HG02970 (cell line): ENCODE measurements at regions not wholly inside any gene's neighbourhood (a gene's known extent, or its start where the extent isn't known, plus 50 kb on each side); places are given as distances from the start of the nearest gene placed in this dataset.
A peak's percentile ranks its signal among the peaks of the same experiment; 100 is the strongest.

ENCODE experiments used
- ATAC-seq: cut with Tn5 transposase; IDR thresholded peaks from one replicate; pipeline ENCODE4 v1.9.1; 2021; ENCODE audit warnings: mild to moderate bottlenecking, moderate library complexity, moderate number of reproducible peaks; ENCODE audit not compliant: unreplicated experiment, low FRiP score

GRCh38 chr10:6339891-6340290 is 137.2 kb downstream of the PFKFB3 start:
- ATAC-seq = no peak

DNA sequence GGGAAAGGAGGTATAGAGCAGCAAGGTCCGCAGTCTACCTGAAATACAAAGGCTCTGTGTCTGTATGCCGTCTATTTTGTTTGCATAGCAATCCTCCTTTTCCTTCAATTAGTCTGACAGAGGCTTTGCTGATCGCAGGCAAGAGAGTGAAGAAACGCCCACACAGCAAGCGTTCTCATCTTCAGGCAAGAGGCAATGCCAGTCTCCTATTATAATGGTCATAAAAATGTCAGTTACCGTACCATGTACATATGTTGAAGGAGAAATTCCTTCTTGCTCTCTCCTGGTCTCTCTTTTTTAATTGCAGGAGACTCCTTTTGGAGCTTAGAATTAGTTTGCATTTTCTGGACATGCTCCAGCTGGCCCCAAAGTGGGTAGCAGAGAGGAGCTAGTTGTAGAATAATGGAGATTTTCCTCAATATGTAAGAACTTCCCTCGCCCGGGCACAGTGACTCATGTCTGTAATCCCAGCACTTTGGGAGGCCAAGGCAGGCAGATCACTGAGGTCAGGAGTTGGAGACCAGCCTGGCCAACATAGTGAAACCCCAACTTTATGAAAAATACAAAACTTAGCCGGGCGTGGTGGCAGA is 139.5 kb downstream of the PFKFB3 start:
- no peak for ATAC-seq

DNA sequence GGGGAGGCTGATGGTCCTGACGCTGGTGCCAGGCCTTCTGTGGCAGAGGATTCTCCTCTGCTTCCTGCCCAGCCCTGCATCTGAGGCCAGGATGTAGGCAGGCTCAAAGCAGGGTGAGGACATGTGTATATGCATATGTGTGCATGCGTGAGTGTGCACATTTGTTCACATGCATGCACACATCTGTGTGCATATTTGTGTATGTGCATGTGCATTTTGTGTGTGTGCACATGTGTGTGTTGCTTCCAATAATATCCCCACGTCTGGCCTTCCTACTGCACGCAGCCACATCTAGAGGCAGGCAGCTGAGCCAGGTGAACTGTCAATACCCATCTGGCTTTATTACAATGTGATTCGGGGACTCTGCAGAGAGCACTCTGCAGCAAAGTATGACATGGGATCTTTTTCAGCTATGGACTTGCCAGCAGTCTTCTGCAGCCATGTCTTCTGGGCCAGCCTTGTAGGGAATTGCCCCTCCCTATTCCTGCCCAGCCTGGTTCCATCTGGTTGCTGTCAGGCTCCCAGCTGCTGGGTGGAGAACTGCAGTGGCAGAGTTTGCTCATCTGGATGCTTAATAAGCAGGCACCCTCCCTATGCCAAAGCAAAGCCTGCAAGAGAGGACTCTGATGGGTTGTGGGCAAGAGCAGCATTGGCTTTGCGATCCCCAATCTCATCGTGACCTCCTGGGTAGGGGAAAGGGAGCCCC is 140.7 kb downstream of the PFKFB3 start:
- ATAC-seq = no peak

DNA sequence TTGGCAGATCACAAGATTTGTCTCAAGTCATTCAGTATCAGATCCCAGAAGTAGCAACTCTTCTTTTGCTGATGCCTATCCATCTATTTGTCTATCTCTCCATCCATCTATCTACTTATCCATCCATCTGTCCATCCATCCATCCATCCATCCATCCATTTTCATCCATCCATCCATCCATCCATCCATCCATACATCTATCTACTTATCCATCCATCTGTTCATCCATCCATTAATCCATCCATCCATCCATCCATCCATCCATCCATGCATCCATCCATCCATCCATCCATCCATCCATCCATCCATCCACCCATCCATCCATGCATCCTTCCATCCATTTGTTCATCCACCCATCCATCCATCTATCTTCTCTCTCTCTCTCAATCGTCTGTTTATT is 142.7 kb downstream of the PFKFB3 start:
- no peak for ATAC-seq

DNA sequence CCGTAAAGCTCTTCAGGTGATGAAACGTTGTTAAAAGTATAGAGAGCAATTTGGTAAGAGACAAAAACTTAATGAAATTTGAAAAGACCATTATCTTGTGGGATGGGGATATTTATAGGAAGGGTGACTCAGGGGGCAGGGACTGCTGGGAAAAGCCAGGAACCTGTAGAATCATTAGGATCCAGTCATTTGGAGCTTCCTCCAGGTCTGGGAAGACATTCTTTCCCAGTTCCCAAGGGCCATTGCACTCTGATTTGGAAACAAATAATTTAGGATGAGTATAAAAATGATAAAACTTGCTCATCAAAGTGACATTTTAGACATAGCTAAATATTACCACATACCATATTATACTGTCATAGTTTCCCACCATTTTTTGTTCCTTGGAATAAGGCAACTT is 143.9 kb downstream of the PFKFB3 start:
- ATAC-seq = no peak

GRCh38 chr10:6347391-6347951 is 144.7 kb downstream of the PFKFB3 start:
- ATAC-seq = peak; percentile 19

- ATAC-seq = peak; percentile 84
Observed at GRCh38 chr10:6348096-6348874, 145.6 kb downstream of the PFKFB3 start.

GRCh38 chr10:6349846-6350535 is 147.3 kb downstream of the PFKFB3 start:
- ATAC-seq = no peak

DNA sequence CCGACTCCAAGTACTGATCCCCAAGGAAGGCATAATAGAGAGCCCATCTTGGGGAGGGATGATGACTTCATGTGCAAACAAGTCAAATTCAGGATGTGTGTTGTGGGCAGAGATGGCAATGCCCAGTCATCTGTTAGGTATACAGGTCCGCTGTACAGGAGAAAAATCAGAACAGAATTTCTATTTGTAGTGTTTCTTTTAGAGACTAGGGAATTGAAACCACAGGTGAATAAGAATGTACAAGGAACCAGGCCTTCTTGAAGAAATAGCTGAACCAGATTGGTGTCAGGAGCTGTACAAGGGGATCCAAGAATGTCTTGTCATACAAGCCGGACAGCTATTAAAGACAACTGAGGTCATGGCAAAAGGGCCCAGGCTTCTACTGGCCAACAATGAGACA is 147.9 kb downstream of the PFKFB3 start:
- no peak for ATAC-seq

DNA sequence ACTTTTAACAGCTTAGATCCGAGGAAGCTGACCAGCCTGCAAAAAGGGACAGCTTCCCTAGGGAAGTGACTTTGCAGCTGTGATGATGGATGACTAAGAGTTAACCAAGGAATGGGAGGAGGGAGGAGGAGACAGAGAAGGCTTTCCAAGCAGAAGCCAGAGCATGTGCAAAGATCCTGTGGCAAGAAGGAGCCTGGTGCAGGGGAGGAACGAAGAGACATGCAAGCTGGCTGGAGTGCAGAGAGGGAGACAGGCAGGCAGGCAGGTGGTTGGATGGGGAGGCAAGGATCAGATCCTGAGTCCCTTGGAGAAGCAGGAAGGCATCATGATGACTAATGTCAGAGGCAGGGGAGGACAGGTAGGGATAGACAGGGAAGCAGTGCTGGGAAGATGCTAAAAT is 148.8 kb downstream of the PFKFB3 start:
- no peak for ATAC-seq

GRCh38 chr10:6353526-6353925 is 150.8 kb downstream of the PFKFB3 start:
- no peak for ATAC-seq

- no peak for ATAC-seq
Observed at GRCh38 chr10:6354168-6354772, 151.5 kb downstream of the PFKFB3 start.

GRCh38 chr10:6356280-6356793 is 153.6 kb downstream of the PFKFB3 start:
- ATAC-seq = no peak

- ATAC-seq = no peak
Observed at GRCh38 chr10:6361869-6362268, 159.1 kb downstream of the PFKFB3 start.

- no peak for ATAC-seq
Observed at GRCh38 chr10:6362879-6363278, 160.1 kb downstream of the PFKFB3 start.

DNA sequence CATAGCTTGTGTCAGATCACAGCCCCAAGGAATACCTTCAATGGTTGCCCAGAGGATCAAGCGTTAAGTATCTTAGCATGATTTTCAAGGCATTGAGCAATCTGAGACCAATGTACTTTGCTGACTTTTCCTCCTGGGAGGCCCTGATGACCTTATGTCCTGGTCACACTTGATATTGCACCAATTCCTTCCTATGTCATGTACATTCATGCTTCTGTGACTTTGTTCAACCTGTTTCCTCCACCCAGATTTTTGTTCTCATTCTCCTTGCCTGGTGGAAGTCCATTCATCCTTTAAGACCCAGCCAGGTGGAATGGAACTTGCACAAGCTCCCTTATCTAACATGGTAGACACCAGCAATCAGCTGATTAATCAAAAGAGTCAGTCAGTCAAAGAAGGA is 160.8 kb downstream of the PFKFB3 start:
- ATAC-seq = no peak

DNA sequence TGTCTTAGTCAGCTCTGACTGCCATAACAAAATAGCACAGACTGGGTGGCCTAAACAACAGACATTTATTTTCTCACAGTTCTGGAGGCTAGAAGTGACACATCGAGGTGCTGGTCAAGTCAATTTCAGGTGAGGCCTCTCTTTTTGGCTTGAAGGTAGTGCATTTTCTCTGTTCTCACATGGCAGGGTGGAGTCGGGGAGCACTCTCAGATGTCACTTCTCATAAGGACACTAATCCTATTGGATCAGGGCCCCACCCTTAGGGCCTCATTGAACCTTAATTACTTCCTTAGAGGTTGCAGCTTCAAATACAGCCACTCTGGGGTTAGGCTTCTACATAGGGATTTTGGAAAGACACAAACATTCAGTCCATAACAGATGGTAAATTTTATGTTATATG is 161.6 kb downstream of the PFKFB3 start:
- ATAC-seq = no peak

GRCh38 chr10:6364893-6365292 is 162.2 kb downstream of the PFKFB3 start:
- no peak for ATAC-seq

DNA sequence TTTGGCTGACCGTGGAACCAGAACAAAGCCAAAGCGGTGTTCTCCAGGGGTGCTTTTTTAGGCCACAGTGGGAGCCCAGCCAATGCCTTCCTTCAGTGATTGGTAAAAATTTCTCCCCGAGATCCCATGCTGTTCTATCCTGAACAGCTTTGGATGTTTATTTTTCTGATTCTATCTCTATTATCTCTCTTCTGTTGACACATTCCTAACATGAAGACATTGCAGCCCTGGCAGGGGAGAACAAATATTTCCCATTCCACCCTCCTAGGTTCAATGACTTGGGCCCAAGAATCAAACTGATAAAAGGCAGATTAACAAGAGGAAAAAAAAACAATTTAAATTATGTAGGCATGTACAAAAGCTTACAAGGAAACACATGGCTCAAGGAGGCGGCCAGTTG is 162.7 kb downstream of the PFKFB3 start:
- no peak for ATAC-seq
